Activated naive CD8-positive, alpha-beta T cell treated with anti-CD3 and anti-CD28 coated beads for 36 hours (primary cell): ENCODE measurements at regions not wholly inside any gene's neighbourhood (a gene's known extent, or its start where the extent isn't known, plus 50 kb on each side); places are given as distances from the start of the nearest gene placed in this dataset.
"Not testable (repeated sequence)": the region's sequence is repeated elsewhere in the genome, so short reads cannot be mapped to it uniquely, and the experiment has no call there.

Source experiments
- DNase-seq: peaks from one replicate; pipeline ENCODE4 v3.0.0; 2021
- H3K27ac Mint-ChIP-seq: one replicate; pipeline ENCODE4 v1.8.0; 2022; ENCODE audit warnings: mild to moderate bottlenecking, moderate library complexity, mixed read lengths
- H3K27me3 Mint-ChIP-seq: one replicate; pipeline ENCODE4 v1.8.0; 2022; ENCODE audit warnings: mild to moderate bottlenecking, mixed read lengths
- H3K36me3 Mint-ChIP-seq: one replicate; pipeline ENCODE4 v1.8.0; 2021; ENCODE audit warnings: mild to moderate bottlenecking, mixed read lengths
- H3K4me1 Mint-ChIP-seq: one replicate; pipeline ENCODE4 v1.8.0; 2021; ENCODE audit warnings: mixed read lengths
- H3K4me3 Mint-ChIP-seq: one replicate; pipeline ENCODE4 v1.8.0; 2022; ENCODE audit warnings: mild to moderate bottlenecking, moderate library complexity, mixed read lengths
- H3K9me3 Mint-ChIP-seq: one replicate; pipeline ENCODE4 v1.8.0; 2022; ENCODE audit warnings: mixed read lengths

GRCh38 chr21:8997443-8998390 lies 1523.7 kb upstream of the TPTE start:
- peaks cover 24% of the 10 kb centered on the region for H3K9me3 Mint-ChIP-seq
- not testable (repeated sequence) for DNase-seq, H3K27ac Mint-ChIP-seq, H3K4me1 Mint-ChIP-seq, H3K4me3 Mint-ChIP-seq, H3K36me3 Mint-ChIP-seq
- H3K27me3 Mint-ChIP-seq: peaks cover 42% of the 10 kb centered on the region

- not testable (repeated sequence) for H3K36me3 Mint-ChIP-seq, H3K4me1 Mint-ChIP-seq, H3K27ac Mint-ChIP-seq, H3K4me3 Mint-ChIP-seq, DNase-seq
- Mint-ChIP-seq H3K9me3 (peaks cover 25% of the 10 kb centered on the region), H3K27me3 (peaks cover 38% of the 10 kb centered on the region)
These were observed 1522.9 kb upstream of the TPTE start for GRCh38 chr21:8998480-8998879.

- Mint-ChIP-seq H3K36me3 (no peaks in the 10 kb centered on the region), H3K4me3 (no peak overlapping the region), H3K27me3 (peaks cover 38% of the 10 kb centered on the region), H3K9me3 (peaks cover 23% of the 10 kb centered on the region), H3K27ac (no peak overlapping the region), H3K4me1 (no peaks in the 10 kb centered on the region)
- DNase-seq: no peak
These were observed 1522.3 kb upstream of the TPTE start for GRCh38 chr21:8998946-8999681.

- not testable (repeated sequence) for H3K4me3 Mint-ChIP-seq, DNase-seq, H3K36me3 Mint-ChIP-seq, H3K27ac Mint-ChIP-seq, H3K4me1 Mint-ChIP-seq
- Mint-ChIP-seq H3K9me3 (peaks cover 26% of the 10 kb centered on the region), H3K27me3 (peaks cover 41% of the 10 kb centered on the region)
These were observed 1521.3 kb upstream of the TPTE start for GRCh38 chr21:9000132-9000531.

- H3K36me3 Mint-ChIP-seq, H3K4me3 Mint-ChIP-seq, DNase-seq, H3K4me1 Mint-ChIP-seq, H3K27ac Mint-ChIP-seq: not testable (repeated sequence)
- peaks cover 39% of the 10 kb centered on the region for H3K27me3 Mint-ChIP-seq
- H3K9me3 Mint-ChIP-seq: peaks cover 26% of the 10 kb centered on the region
These were observed 1520.7 kb upstream of the TPTE start for GRCh38 chr21:9000671-9001070.

- peaks cover 34% of the 10 kb centered on the region for H3K27me3 Mint-ChIP-seq
- not testable (repeated sequence) for DNase-seq, H3K36me3 Mint-ChIP-seq, H3K27ac Mint-ChIP-seq, H3K4me3 Mint-ChIP-seq, H3K4me1 Mint-ChIP-seq
- peaks cover 24% of the 10 kb centered on the region for H3K9me3 Mint-ChIP-seq
These were observed 1519.3 kb upstream of the TPTE start for GRCh38 chr21:9001890-9002663.

GRCh38 chr21:9003909-9004814 lies 1517.2 kb upstream of the TPTE start:
- Mint-ChIP-seq H3K27me3 (peaks cover 44% of the 10 kb centered on the region), H3K9me3 (peaks cover 23% of the 10 kb centered on the region)
- not testable (repeated sequence) for H3K4me3 Mint-ChIP-seq, DNase-seq, H3K27ac Mint-ChIP-seq, H3K4me1 Mint-ChIP-seq, H3K36me3 Mint-ChIP-seq

- not testable (repeated sequence) for H3K36me3 Mint-ChIP-seq, DNase-seq, H3K4me1 Mint-ChIP-seq, H3K27ac Mint-ChIP-seq, H3K4me3 Mint-ChIP-seq
- Mint-ChIP-seq H3K27me3 (peaks cover 47% of the 10 kb centered on the region), H3K9me3 (peaks cover 20% of the 10 kb centered on the region)
These were observed 1516.4 kb upstream of the TPTE start for GRCh38 chr21:9004815-9005518.

- H3K27ac Mint-ChIP-seq, H3K36me3 Mint-ChIP-seq, H3K4me1 Mint-ChIP-seq, H3K4me3 Mint-ChIP-seq, DNase-seq: not testable (repeated sequence)
- Mint-ChIP-seq H3K27me3 (peaks cover 44% of the 10 kb centered on the region), H3K9me3 (peaks cover 16% of the 10 kb centered on the region)
These were observed 1515.7 kb upstream of the TPTE start for GRCh38 chr21:9005671-9006070.

GRCh38 chr21:9006111-9006510 lies 1515.3 kb upstream of the TPTE start:
- Mint-ChIP-seq H3K27me3 (peaks cover 46% of the 10 kb centered on the region), H3K9me3 (peaks cover 16% of the 10 kb centered on the region)
- not testable (repeated sequence) for DNase-seq, H3K27ac Mint-ChIP-seq, H3K4me1 Mint-ChIP-seq, H3K36me3 Mint-ChIP-seq, H3K4me3 Mint-ChIP-seq

GRCh38 chr21:9006553-9007323 lies 1514.6 kb upstream of the TPTE start:
- H3K27me3 Mint-ChIP-seq: peaks cover 46% of the 10 kb centered on the region
- H3K4me3 Mint-ChIP-seq, DNase-seq, H3K27ac Mint-ChIP-seq, H3K36me3 Mint-ChIP-seq, H3K4me1 Mint-ChIP-seq: not testable (repeated sequence)
- peaks cover 15% of the 10 kb centered on the region for H3K9me3 Mint-ChIP-seq

GRCh38 chr21:9008636-9009035 lies 1512.7 kb upstream of the TPTE start:
- Mint-ChIP-seq H3K27me3 (peaks cover 53% of the 10 kb centered on the region), H3K9me3 (peaks cover 5% of the 10 kb centered on the region), H3K4me3 (no peak overlapping the region), H3K27ac (no peak overlapping the region), H3K4me1 (no peaks in the 10 kb centered on the region), H3K36me3 (no peaks in the 10 kb centered on the region)
- no peak for DNase-seq
